ENCODE measurements at regions not wholly inside any gene's neighbourhood (a gene's known extent, or its start where the extent isn't known, plus 50 kb on each side); places are given as distances from the start of the nearest gene placed in this dataset.

GRCh38 chr6:85118652-85119235 is 331.1 kb upstream of the NT5E start:
- Histone ChIP-seq H3K9me3 (no peaks in the 10 kb centered on the region), H3K27ac (no peak overlapping the region), H3K36me3 (no peaks in the 10 kb centered on the region), H3K4me1 (ENCODE audit: control insufficient read depth in 1 of 2, low read depth in 2 of 2) (peaks cover 0 to 14% of the 10 kb centered on the region in 2 donors), H3K4me3 (no peak overlapping the region), H3K27me3 (replicated peaks; ENCODE audit: insufficient read depth) (no peaks in the 10 kb centered on the region)
- TF ChIP-seq CTCF (IDR thresholded peaks at IDR 0.05) = no peak
- DNase-seq (ENCODE audit: low spot score) = no peak
- no peak for ATAC-seq (ENCODE audit: insufficient number of reproducible peaks, low FRiP score, low read depth)

GRCh38 chr6:85118233-85118632 is 331.6 kb upstream of the NT5E start:
- TF ChIP-seq CTCF (IDR thresholded peaks at IDR 0.05) = no peak

GRCh38 chr6:85116475-85116874 is 333.4 kb upstream of the NT5E start:
- Histone ChIP-seq H3K4me1 (ENCODE audit: control insufficient read depth in 1 of 2, low read depth in 2 of 2) (peaks cover 0 to 18% of the 10 kb centered on the region in 2 donors), H3K27me3 (replicated peaks; ENCODE audit: insufficient read depth) (no peaks in the 10 kb centered on the region), H3K36me3 (no peaks in the 10 kb centered on the region), H3K27ac (no peak overlapping the region), H3K4me3 (no peak overlapping the region), H3K9me3 (no peaks in the 10 kb centered on the region)
- ATAC-seq (ENCODE audit: insufficient number of reproducible peaks, low FRiP score, low read depth) (no peak), DNase-seq (ENCODE audit: low spot score) (no peak)
- no peak for TF ChIP-seq CTCF (IDR thresholded peaks at IDR 0.05)

More at GRCh38 chr6:85118233-85118632, 331.6 kb upstream of the NT5E start:
- no peaks in the 10 kb centered on the region for H3K9me3 ChIP-seq
- no peak overlapping the region for H3K4me3 ChIP-seq
- DNase-seq (ENCODE audit: low spot score) = no peak
- H3K4me1 ChIP-seq (ENCODE audit: control insufficient read depth in 1 of 2, low read depth in 2 of 2) = peaks cover 0 to 18% of the 10 kb centered on the region in 2 donors
- no peaks in the 10 kb centered on the region for H3K27me3 ChIP-seq (replicated peaks; ENCODE audit: insufficient read depth)
- H3K27ac ChIP-seq = no peak overlapping the region
- no peak for ATAC-seq (ENCODE audit: insufficient number of reproducible peaks, low FRiP score, low read depth)
- no peaks in the 10 kb centered on the region for H3K36me3 ChIP-seq

- DNase-seq (ENCODE audit: low spot score) (no peak), ATAC-seq (ENCODE audit: insufficient number of reproducible peaks, low FRiP score, low read depth) (no peak)
- no peak for TF ChIP-seq CTCF (IDR thresholded peaks at IDR 0.05)
- Histone ChIP-seq H3K36me3 (no peaks in the 10 kb centered on the region), H3K27me3 (replicated peaks; ENCODE audit: insufficient read depth) (no peaks in the 10 kb centered on the region), H3K27ac (no peak overlapping the region), H3K4me1 (ENCODE audit: control insufficient read depth in 1 of 2, low read depth in 2 of 2) (peaks cover 0 to 18% of the 10 kb centered on the region in 2 donors), H3K4me3 (no peak overlapping the region), H3K9me3 (no peaks in the 10 kb centered on the region)
Observed at GRCh38 chr6:85115876-85116275, 334.0 kb upstream of the NT5E start.

- peaks cover 0 to 18% of the 10 kb centered on the region in 2 donors for H3K4me1 ChIP-seq (ENCODE audit: control insufficient read depth in 1 of 2, low read depth in 2 of 2)
- H3K36me3 ChIP-seq = no peaks in the 10 kb centered on the region
- H3K4me3 ChIP-seq = no peak overlapping the region
- H3K27ac ChIP-seq = no peak overlapping the region
- no peaks in the 10 kb centered on the region for H3K27me3 ChIP-seq (replicated peaks; ENCODE audit: insufficient read depth)
- no peak for TF ChIP-seq CTCF (IDR thresholded peaks at IDR 0.05)
- no peaks in the 10 kb centered on the region for H3K9me3 ChIP-seq
- ATAC-seq (ENCODE audit: insufficient number of reproducible peaks, low FRiP score, low read depth) (no peak), DNase-seq (ENCODE audit: low spot score) (no peak)
Observed at GRCh38 chr6:85115376-85115775, 334.5 kb upstream of the NT5E start.

All from thoracic aorta (tissue), 2 donors.